H1 (cell line): ENCODE measurements at regions not wholly inside any gene's neighbourhood (a gene's known extent, or its start where the extent isn't known, plus 50 kb on each side); places are given as distances from the start of the nearest gene placed in this dataset.

ENCODE experiments used
- BACH1 ChIP-seq: IDR thresholded peaks from 2 replicates; pipeline ENCODE4 v1.6.1; 2012; ENCODE audit warnings: low read length, improper control_type of control experiment
- CHD2 ChIP-seq: IDR thresholded peaks from 2 replicates; pipeline ENCODE4 v1.6.1; 2012; ENCODE audit warnings: low read length, improper control_type of control experiment
- CHD7 ChIP-seq: fragments of 300-600 bp; sonication (generic); IDR thresholded peaks from 2 replicates; pipeline ENCODE4 v1.7.1; 2012; ENCODE audit warnings: low read length, moderate library complexity, mild to moderate bottlenecking, inconsistent platforms; ENCODE audit not compliant: insufficient replicate concordance
- CREB1 ChIP-seq: IDR thresholded peaks from 2 replicates; pipeline ENCODE4 v1.6.1; 2012; ENCODE audit warnings: inconsistent platforms
- EGR1 ChIP-seq: IDR thresholded peaks from 2 replicates; pipeline ENCODE4 v1.6.1; 2011; ENCODE audit warnings: low read depth, low read length, borderline replicate concordance
- HDAC6 ChIP-seq: IDR thresholded peaks from one replicate; pipeline ENCODE4 v1.7.1; 2012; ENCODE audit warnings: low read depth, mild to moderate bottlenecking, inconsistent platforms, low read length, moderate library complexity
- KDM4A ChIP-seq: IDR thresholded peaks from one replicate; pipeline ENCODE4 v1.7.1; 2012; ENCODE audit warnings: low read depth, mild to moderate bottlenecking, moderate library complexity, low read length, inconsistent platforms; ENCODE audit not compliant: severe bottlenecking
- MAFK ChIP-seq: IDR thresholded peaks from 2 replicates; pipeline ENCODE4 v1.6.1; 2012; ENCODE audit warnings: low read depth, mild to moderate bottlenecking, improper control_type of control experiment, low read length
- NANOG ChIP-seq: IDR thresholded peaks from 2 replicates; pipeline ENCODE4 v1.6.1; 2011; ENCODE audit warnings: low read length, low read depth, mild to moderate bottlenecking, inconsistent platforms; ENCODE audit not compliant: insufficient read depth, poor library complexity, severe bottlenecking
- POLR2AphosphoS5 ChIP-seq: IDR thresholded peaks from 2 replicates; pipeline ENCODE4 v1.6.1; 2011; ENCODE audit warnings: low read depth, low read length
- SIRT6 ChIP-seq: IDR thresholded peaks from one replicate; pipeline ENCODE4 v1.7.1; 2012; ENCODE audit warnings: low read length, inconsistent platforms

- TF ChIP-seq CHD7 (no peak), CHD2 (no peak), HDAC6 (no peak), MAFK (no peak), SIRT6 (no peak), KDM4A (no peak), CREB1 (no peak), POLR2AphosphoS5 (no peak), EGR1 (no peak), NANOG (no peak), BACH1 (no peak)
Measured at GRCh38 chr2:106982350-106982749, 96.4 kb upstream of the ST6GAL2 start (continued).
